ENCODE measurements at regions not wholly inside any gene's neighbourhood (a gene's known extent, or its start where the extent isn't known, plus 50 kb on each side); places are given as distances from the start of the nearest gene placed in this dataset.

GRCh38 chr16:22614271-22614947, 103.7 kb downstream of the NPIPB5 start:
- no peak for TF ChIP-seq CTCF (conservative IDR thresholded peaks at IDR 0.05)
- TF ChIP-seq EZH2 (IDR thresholded peaks at IDR 0.05; ENCODE audit: low read depth): no peak
